Panc1 (cell line): ENCODE measurements at regions not wholly inside any gene's neighbourhood (a gene's known extent, or its start where the extent isn't known, plus 50 kb on each side); places are given as distances from the start of the nearest gene placed in this dataset.

ENCODE experiments used
- ATAC-seq: fragments of 200-7000 bp; cut with Tn5 transposase; 2 replicates; pipeline ENCODE4 v1.9.1; 2020; ENCODE audit warnings: mild to moderate bottlenecking, moderate library complexity
- BruUV-seq: library from RNA; stranded (reverse); fragments of 400-500 nt; replicated peaks from 2 replicates; lab custom pipeline; 2021; lab: Mats Ljungman, UMichigan
- CTCF ChIA-PET: fragments of 300-600 bp; sonication (Branson Sonifier 250); formaldehyde crosslinking; loops from one replicate; lab custom pipeline; 2022; ENCODE audit warnings: antibody characterized with exemption; lab: Charles Lee
- POLR2A ChIA-PET: fragments of 300-600 bp; sonication (Branson Sonifier 250); formaldehyde crosslinking; loops from one replicate; lab custom pipeline; 2022; ENCODE audit warnings: antibody characterized with exemption; lab: Charles Lee
- DNase-seq: peaks from one replicate; pipeline ENCODE4 v3.0.0-alpha.2; 2010; ENCODE audit warnings: low read depth, low spot score
- H3K27ac ChIP-seq: 2 replicates; pipeline ENCODE4 v1.5.1; 2011; ENCODE audit warnings: mild to moderate bottlenecking, low read length, inconsistent platforms
- H3K27me3 ChIP-seq: fragments of 200-500 bp; sonication (Bioruptor generic); 2 replicates; pipeline ENCODE4 v1.6.0; 2014; ENCODE audit warnings: low read length, inconsistent platforms; ENCODE audit not compliant: control insufficient read depth, insufficient read depth
- H3K36me3 ChIP-seq: fragments of 200-500 bp; sonication (Bioruptor generic); 2 replicates; pipeline ENCODE4 v1.5.1; 2014; ENCODE audit warnings: inconsistent platforms, mild to moderate bottlenecking, low read length, moderate library complexity; ENCODE audit not compliant: control insufficient read depth, insufficient read depth
- H3K4me1 ChIP-seq: 2 replicates; pipeline ENCODE4 v1.5.1; 2011; ENCODE audit warnings: inconsistent platforms, mild to moderate bottlenecking, low read length, moderate library complexity; ENCODE audit not compliant: control insufficient read depth, insufficient read depth
- H3K4me3 ChIP-seq, 2 experiments: 2 replicates each; pipeline ENCODE4 v1.5.1; 2011 to 2012; ENCODE audit warnings: low read depth in 2 of 2, low read length in 2 of 2, mild to moderate bottlenecking in 2 of 2, inconsistent platforms in 1 of 2, moderate library complexity in 1 of 2
- H3K9me3 ChIP-seq: fragments of 200-500 bp; sonication (Bioruptor generic); 2 replicates; pipeline ENCODE4 v1.5.1; 2014; ENCODE audit warnings: low read depth, mild to moderate bottlenecking, inconsistent platforms, low read length, moderate library complexity; ENCODE audit not compliant: control insufficient read depth, insufficient read depth
- CTCF ChIP-seq: fragments of 450-650 bp; IDR thresholded peaks from 2 replicates; pipeline ENCODE4 v1.5.1; 2017; ENCODE audit warnings: mild to moderate bottlenecking
- POLR2AphosphoS5 ChIP-seq: IDR thresholded peaks from 2 replicates; pipeline ENCODE4 v1.6.1; 2012; ENCODE audit warnings: mild to moderate bottlenecking, low read depth, low read length, moderate library complexity
- SIN3A ChIP-seq: IDR thresholded peaks from 2 replicates; pipeline ENCODE4 v1.6.1; 2012; ENCODE audit warnings: low read depth, mild to moderate bottlenecking, low read length, moderate library complexity, borderline replicate concordance; ENCODE audit not compliant: insufficient read depth
- TCF7L2 ChIP-seq: IDR thresholded peaks from 2 replicates; pipeline ENCODE4 v1.6.1; 2011; ENCODE audit warnings: mild to moderate bottlenecking, low read depth, low read length, inconsistent platforms
- in situ Hi-C: cut with HindIII; loops from 2 replicates; pipeline ENCODE4 v1.10.0; 2016; ENCODE audit warnings: low sequenced_read_pairs, low pct_unique_long_range_greater_than_20kb
- intact Hi-C: fragments of 100-400 bp; cut with micrococcal nuclease; formaldehyde crosslinking; loops from one replicate; pipeline ENCODE4 v1.10.0; 2022; ENCODE audit not compliant: unreplicated experiment
- TF ChIP-seq, protein P1 (sequence below), 2 experiments: IDR thresholded peaks; 2 replicates each; pipeline ENCODE4 v1.6.1; 2011 to 2012; ENCODE audit warnings: low read depth in 2 of 2, control low read depth in 1 of 2, low read length in 1 of 2, mild to moderate bottlenecking in 1 of 2, moderate library complexity in 1 of 2; ENCODE audit not compliant: insufficient read depth in 1 of 2

- no peak overlapping the region for H3K27ac ChIP-seq
- H3K4me3 ChIP-seq, result no peak overlapping the region
- no peaks in the 10 kb centered on the region for H3K4me1 ChIP-seq
- H3K36me3 ChIP-seq, result no peaks in the 10 kb centered on the region
- ChIA-PET CTCF (no interaction called here), POLR2A (no interaction called here)
- H3K9me3 ChIP-seq, result no peaks in the 10 kb centered on the region
- no peaks in the 10 kb centered on the region for H3K27me3 ChIP-seq
- TF ChIP-seq SIN3A (no peak), CTCF (no peak), POLR2AphosphoS5 (no peak), TCF7L2 (no peak)
- TF ChIP-seq, protein P1, sequence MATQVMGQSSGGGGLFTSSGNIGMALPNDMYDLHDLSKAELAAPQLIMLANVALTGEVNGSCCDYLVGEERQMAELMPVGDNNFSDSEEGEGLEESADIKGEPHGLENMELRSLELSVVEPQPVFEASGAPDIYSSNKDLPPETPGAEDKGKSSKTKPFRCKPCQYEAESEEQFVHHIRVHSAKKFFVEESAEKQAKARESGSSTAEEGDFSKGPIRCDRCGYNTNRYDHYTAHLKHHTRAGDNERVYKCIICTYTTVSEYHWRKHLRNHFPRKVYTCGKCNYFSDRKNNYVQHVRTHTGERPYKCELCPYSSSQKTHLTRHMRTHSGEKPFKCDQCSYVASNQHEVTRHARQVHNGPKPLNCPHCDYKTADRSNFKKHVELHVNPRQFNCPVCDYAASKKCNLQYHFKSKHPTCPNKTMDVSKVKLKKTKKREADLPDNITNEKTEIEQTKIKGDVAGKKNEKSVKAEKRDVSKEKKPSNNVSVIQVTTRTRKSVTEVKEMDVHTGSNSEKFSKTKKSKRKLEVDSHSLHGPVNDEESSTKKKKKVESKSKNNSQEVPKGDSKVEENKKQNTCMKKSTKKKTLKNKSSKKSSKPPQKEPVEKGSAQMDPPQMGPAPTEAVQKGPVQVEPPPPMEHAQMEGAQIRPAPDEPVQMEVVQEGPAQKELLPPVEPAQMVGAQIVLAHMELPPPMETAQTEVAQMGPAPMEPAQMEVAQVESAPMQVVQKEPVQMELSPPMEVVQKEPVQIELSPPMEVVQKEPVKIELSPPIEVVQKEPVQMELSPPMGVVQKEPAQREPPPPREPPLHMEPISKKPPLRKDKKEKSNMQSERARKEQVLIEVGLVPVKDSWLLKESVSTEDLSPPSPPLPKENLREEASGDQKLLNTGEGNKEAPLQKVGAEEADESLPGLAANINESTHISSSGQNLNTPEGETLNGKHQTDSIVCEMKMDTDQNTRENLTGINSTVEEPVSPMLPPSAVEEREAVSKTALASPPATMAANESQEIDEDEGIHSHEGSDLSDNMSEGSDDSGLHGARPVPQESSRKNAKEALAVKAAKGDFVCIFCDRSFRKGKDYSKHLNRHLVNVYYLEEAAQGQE (IDR thresholded peaks at IDR 0.05; ENCODE audit: insufficient read depth in 1 of 2, low read depth in 2 of 2, low read length in 1 of 2), result no peak
- ATAC-seq (no peak), DNase-seq (no peak)
- no TSS peak for BruUV-seq
- in situ Hi-C loops, result no loop called here
- intact Hi-C loops, result no loop called here
These were observed 996.3 kb upstream of the CDH10 start for GRCh38 chr5:25641124-25641523.

DNA sequence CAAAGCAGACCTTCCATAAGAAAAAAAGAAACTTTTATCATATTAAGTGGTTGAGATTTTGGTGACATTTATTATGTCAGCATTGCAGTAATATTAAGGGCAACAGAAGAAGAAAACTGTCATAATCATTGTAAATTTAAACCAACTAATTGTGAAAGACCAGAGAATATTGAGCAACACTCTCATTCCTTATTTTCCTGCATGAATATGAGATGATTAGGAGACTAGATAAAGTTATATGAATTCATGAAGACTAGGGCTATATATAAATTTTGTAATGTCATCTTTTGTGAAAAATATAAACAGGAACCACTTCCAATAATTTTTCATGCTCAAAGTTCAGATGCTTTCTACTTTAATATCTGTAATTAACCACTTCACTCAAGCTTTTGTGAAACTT lies 974.5 kb upstream of the CDH10 start:
- H3K27ac ChIP-seq, result no peak overlapping the region
- H3K9me3 ChIP-seq, result no peaks in the 10 kb centered on the region
- DNase-seq (no peak), ATAC-seq (no peak)
- in situ Hi-C loops, result no loop called here
- no peaks in the 10 kb centered on the region for H3K36me3 ChIP-seq
- BruUV-seq, result no TSS peak
- no peaks in the 10 kb centered on the region for H3K27me3 ChIP-seq
- POLR2A ChIA-PET, result no interaction called here
- intact Hi-C loops, result no loop called here
- CTCF ChIA-PET, result no interaction called here
- TF ChIP-seq CTCF, result no peak
- no peak for TF ChIP-seq SIN3A
- TF ChIP-seq, protein P1 (IDR thresholded peaks at IDR 0.05; ENCODE audit: insufficient read depth in 1 of 2, low read depth in 2 of 2, low read length in 1 of 2), result no peak
- no peak for TF ChIP-seq TCF7L2
- no peak for TF ChIP-seq POLR2AphosphoS5
- H3K4me1 ChIP-seq, result no peaks in the 10 kb centered on the region
- no peak overlapping the region for H3K4me3 ChIP-seq
